ENCODE measurements at regions not wholly inside any gene's neighbourhood (a gene's known extent, or its start where the extent isn't known, plus 50 kb on each side); places are given as distances from the start of the nearest gene placed in this dataset.
"Not testable (repeated sequence)": the region's sequence is repeated elsewhere in the genome, so short reads cannot be mapped to it uniquely, and the experiment has no call there.

- Histone ChIP-seq H3K9ac (ENCODE audit: low read depth in 2 of 2, low read length in 2 of 2) (no peak overlapping the region), H3K27me3 (no peaks in the 10 kb centered on the region), H3K4me1 (no peaks in the 10 kb centered on the region), H3K4me3 (no peak overlapping the region), H3K36me3 (no peaks in the 10 kb centered on the region), H3K9me3 (no peaks in the 10 kb centered on the region), H3K27ac (no peak overlapping the region)
- intact Hi-C loops (cut with DNase I): no loop called here
- DNase-seq: no peak
- TF ChIP-seq CTCF (IDR thresholded peaks at IDR 0.05): no peak
Measured at GRCh38 chr13:61109741-61110140, 305.9 kb downstream of the PCDH20 start.

DNA sequence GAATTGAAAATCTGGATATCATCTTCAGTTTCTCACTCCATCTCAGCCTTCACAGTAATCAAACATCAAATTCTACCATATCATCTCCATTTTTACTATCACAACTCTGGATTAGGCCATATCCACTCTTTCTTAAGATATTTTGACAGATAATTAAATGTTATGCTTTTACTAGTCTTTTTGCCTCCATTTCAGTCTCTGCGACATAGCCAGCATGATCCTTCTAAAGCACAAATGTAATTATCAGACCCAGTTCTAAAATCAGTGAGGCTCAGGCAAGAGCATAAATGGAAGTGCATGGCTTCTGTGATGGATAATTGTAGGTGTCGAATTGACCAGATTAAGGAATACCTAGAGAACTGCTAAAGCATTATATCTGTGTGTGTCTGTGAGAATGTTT is 307.7 kb downstream of the PCDH20 start:
- intact Hi-C loops (cut with DNase I): no loop called here
- Histone ChIP-seq H3K27me3 (no peaks in the 10 kb centered on the region), H3K9me3 (no peaks in the 10 kb centered on the region), H3K9ac (ENCODE audit: low read depth in 2 of 2, low read length in 2 of 2) (no peak overlapping the region), H3K27ac (no peak overlapping the region), H3K36me3 (no peaks in the 10 kb centered on the region), H3K4me3 (no peak overlapping the region), H3K4me1 (no peaks in the 10 kb centered on the region)
- no peak for DNase-seq
- no peak for TF ChIP-seq CTCF (IDR thresholded peaks at IDR 0.05)

GRCh38 chr13:61095885-61096284 is 319.8 kb downstream of the PCDH20 start:
- no peak overlapping the region for H3K4me3 ChIP-seq
- H3K27ac ChIP-seq: no peak overlapping the region
- TF ChIP-seq CTCF (IDR thresholded peaks at IDR 0.05): no peak
- H3K4me1 ChIP-seq: no peaks in the 10 kb centered on the region
- H3K9me3 ChIP-seq: no peaks in the 10 kb centered on the region
- no peak overlapping the region for H3K9ac ChIP-seq (ENCODE audit: low read depth in 2 of 2, low read length in 2 of 2)
- H3K27me3 ChIP-seq: no peaks in the 10 kb centered on the region
- DNase-seq: no peak
- intact Hi-C loops (cut with DNase I): no loop called here
- H3K36me3 ChIP-seq: no peaks in the 10 kb centered on the region

- no peak for TF ChIP-seq CTCF (IDR thresholded peaks at IDR 0.05)
- intact Hi-C loops (cut with DNase I): no loop called here
- Histone ChIP-seq H3K27me3 (no peaks in the 10 kb centered on the region), H3K36me3 (no peaks in the 10 kb centered on the region), H3K9ac (ENCODE audit: low read depth in 2 of 2, low read length in 2 of 2) (no peak overlapping the region), H3K4me1 (no peaks in the 10 kb centered on the region), H3K9me3 (no peaks in the 10 kb centered on the region), H3K27ac (no peak overlapping the region), H3K4me3 (no peak overlapping the region)
- no peak for DNase-seq
Measured at GRCh38 chr13:61094865-61095264, 320.8 kb downstream of the PCDH20 start.

- H3K9ac ChIP-seq (ENCODE audit: low read depth in 2 of 2, low read length in 2 of 2); H3K4me1 ChIP-seq; H3K27ac ChIP-seq; H3K9me3 ChIP-seq; H3K27me3 ChIP-seq; H3K36me3 ChIP-seq; DNase-seq; intact Hi-C loops (cut with DNase I); H3K4me3 ChIP-seq: not testable (repeated sequence)
Measured at GRCh38 chr13:61089894-61090293, 325.8 kb downstream of the PCDH20 start.

DNA sequence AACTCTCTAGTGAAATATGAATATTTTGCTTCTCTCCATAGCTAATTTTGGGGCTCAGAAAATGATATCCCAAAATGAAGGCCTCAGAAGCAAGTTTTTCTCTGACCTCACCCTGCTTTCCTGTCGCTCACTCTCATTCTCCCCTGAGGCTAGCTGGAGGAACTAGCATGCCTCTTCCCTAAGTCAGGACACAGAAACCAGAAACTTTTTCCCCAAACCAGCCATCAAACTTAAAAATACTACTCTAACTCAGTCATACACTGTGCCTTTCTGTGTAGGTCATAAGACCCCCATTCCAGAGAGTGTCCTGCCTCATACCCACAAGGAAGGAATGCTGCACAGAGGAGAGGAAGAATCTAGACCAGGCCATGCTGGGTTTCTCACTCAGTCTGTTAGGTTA is 329.6 kb downstream of the PCDH20 start:
- no peak for TF ChIP-seq CTCF (IDR thresholded peaks at IDR 0.05)
- Histone ChIP-seq H3K36me3 (no peaks in the 10 kb centered on the region), H3K4me3 (no peak overlapping the region), H3K9ac (ENCODE audit: low read depth in 2 of 2, low read length in 2 of 2) (no peak overlapping the region), H3K27ac (no peak overlapping the region), H3K9me3 (no peaks in the 10 kb centered on the region), H3K4me1 (no peaks in the 10 kb centered on the region), H3K27me3 (no peaks in the 10 kb centered on the region)
- intact Hi-C loops (cut with DNase I): no loop called here
- DNase-seq: no peak

All from colonic mucosa (tissue), 4 donors.